ENCODE measurements at regions not wholly inside any gene's neighbourhood (a gene's known extent, or its start where the extent isn't known, plus 50 kb on each side); places are given as distances from the start of the nearest gene placed in this dataset.

GRCh38 chr4:125573368-125573767, 258.6 kb downstream of the FAT4 start:
- TF ChIP-seq, protein P1, sequence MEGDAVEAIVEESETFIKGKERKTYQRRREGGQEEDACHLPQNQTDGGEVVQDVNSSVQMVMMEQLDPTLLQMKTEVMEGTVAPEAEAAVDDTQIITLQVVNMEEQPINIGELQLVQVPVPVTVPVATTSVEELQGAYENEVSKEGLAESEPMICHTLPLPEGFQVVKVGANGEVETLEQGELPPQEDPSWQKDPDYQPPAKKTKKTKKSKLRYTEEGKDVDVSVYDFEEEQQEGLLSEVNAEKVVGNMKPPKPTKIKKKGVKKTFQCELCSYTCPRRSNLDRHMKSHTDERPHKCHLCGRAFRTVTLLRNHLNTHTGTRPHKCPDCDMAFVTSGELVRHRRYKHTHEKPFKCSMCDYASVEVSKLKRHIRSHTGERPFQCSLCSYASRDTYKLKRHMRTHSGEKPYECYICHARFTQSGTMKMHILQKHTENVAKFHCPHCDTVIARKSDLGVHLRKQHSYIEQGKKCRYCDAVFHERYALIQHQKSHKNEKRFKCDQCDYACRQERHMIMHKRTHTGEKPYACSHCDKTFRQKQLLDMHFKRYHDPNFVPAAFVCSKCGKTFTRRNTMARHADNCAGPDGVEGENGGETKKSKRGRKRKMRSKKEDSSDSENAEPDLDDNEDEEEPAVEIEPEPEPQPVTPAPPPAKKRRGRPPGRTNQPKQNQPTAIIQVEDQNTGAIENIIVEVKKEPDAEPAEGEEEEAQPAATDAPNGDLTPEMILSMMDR (IDR thresholded peaks at IDR 0.05) = no peak
- TF ChIP-seq POLR2A (IDR thresholded peaks at IDR 0.05) = no peak

Data from lower leg skin (tissue), 3 donors.